ENCODE measurements at regions not wholly inside any gene's neighbourhood (a gene's known extent, or its start where the extent isn't known, plus 50 kb on each side); places are given as distances from the start of the nearest gene placed in this dataset.

- DNase-seq (ENCODE audit: extremely low read depth, low read depth), result no peak
- no peak for TF ChIP-seq CTCF (IDR thresholded peaks at IDR 0.05; ENCODE audit: low read depth, low read length)
Measured at GRCh38 chr10:4556527-4556926, 269.5 kb upstream of the AKR1E2 start.

GRCh38 chr10:4555920-4556319 lies 270.1 kb upstream of the AKR1E2 start:
- no peak for TF ChIP-seq CTCF (IDR thresholded peaks at IDR 0.05; ENCODE audit: low read depth, low read length)
- no peak for DNase-seq (ENCODE audit: extremely low read depth, low read depth)

- TF ChIP-seq CTCF (IDR thresholded peaks at IDR 0.05; ENCODE audit: low read depth, low read length), result no peak
- DNase-seq (ENCODE audit: extremely low read depth, low read depth), result no peak
Measured at GRCh38 chr10:4549139-4549653, 276.8 kb upstream of the AKR1E2 start.

- no peak for DNase-seq (ENCODE audit: extremely low read depth, low read depth)
- no peak for TF ChIP-seq CTCF (IDR thresholded peaks at IDR 0.05; ENCODE audit: low read depth, low read length)
Measured at GRCh38 chr10:4546931-4547330, 279.1 kb upstream of the AKR1E2 start.

- no peak for TF ChIP-seq CTCF (IDR thresholded peaks at IDR 0.05; ENCODE audit: low read depth, low read length)
- no peak for DNase-seq (ENCODE audit: extremely low read depth, low read depth)
Measured at GRCh38 chr10:4546500-4546899, 279.5 kb upstream of the AKR1E2 start.

- DNase-seq (ENCODE audit: extremely low read depth, low read depth), result no peak
- no peak for TF ChIP-seq CTCF (IDR thresholded peaks at IDR 0.05; ENCODE audit: low read depth, low read length)
Measured at GRCh38 chr10:4545062-4545461, 280.9 kb upstream of the AKR1E2 start.

- DNase-seq (ENCODE audit: extremely low read depth, low read depth), result no peak
- no peak for TF ChIP-seq CTCF (IDR thresholded peaks at IDR 0.05; ENCODE audit: low read depth, low read length)
Measured at GRCh38 chr10:4543938-4544533, 282.0 kb upstream of the AKR1E2 start.

Data from AG09319 (cell line).